GM12874 (cell line): ENCODE measurements at regions not wholly inside any gene's neighbourhood (a gene's known extent, or its start where the extent isn't known, plus 50 kb on each side); places are given as distances from the start of the nearest gene placed in this dataset.

Experiments used
- TF ChIP-seq, protein P1 (sequence below): IDR thresholded peaks from 2 replicates; pipeline ENCODE4 v1.5.1; 2011; ENCODE audit warnings: low read depth, mild to moderate bottlenecking, control low read depth, low read length, moderate library complexity; ENCODE audit not compliant: insufficient read depth

DNA sequence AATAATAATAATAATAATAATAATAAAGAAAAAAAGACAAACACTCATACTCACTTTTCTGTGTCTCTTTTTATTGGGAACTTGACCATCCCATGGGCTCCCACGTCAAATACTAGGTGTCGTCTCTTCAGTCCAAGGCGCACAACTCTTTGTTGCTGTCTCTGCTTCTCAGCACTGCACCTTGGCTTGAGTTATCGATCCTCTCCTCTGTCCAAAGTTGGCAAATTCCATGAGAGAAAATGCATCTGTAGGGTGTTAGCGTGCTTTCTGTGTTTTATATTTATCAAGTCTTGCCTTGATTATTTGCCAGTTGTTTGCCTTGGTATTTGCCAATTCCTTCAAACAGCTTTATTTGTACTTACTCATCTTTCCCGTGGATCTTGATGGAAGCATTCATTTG is 653.7 kb downstream of the CDH18 start:
- TF ChIP-seq, protein P1, sequence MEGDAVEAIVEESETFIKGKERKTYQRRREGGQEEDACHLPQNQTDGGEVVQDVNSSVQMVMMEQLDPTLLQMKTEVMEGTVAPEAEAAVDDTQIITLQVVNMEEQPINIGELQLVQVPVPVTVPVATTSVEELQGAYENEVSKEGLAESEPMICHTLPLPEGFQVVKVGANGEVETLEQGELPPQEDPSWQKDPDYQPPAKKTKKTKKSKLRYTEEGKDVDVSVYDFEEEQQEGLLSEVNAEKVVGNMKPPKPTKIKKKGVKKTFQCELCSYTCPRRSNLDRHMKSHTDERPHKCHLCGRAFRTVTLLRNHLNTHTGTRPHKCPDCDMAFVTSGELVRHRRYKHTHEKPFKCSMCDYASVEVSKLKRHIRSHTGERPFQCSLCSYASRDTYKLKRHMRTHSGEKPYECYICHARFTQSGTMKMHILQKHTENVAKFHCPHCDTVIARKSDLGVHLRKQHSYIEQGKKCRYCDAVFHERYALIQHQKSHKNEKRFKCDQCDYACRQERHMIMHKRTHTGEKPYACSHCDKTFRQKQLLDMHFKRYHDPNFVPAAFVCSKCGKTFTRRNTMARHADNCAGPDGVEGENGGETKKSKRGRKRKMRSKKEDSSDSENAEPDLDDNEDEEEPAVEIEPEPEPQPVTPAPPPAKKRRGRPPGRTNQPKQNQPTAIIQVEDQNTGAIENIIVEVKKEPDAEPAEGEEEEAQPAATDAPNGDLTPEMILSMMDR = no peak

DNA sequence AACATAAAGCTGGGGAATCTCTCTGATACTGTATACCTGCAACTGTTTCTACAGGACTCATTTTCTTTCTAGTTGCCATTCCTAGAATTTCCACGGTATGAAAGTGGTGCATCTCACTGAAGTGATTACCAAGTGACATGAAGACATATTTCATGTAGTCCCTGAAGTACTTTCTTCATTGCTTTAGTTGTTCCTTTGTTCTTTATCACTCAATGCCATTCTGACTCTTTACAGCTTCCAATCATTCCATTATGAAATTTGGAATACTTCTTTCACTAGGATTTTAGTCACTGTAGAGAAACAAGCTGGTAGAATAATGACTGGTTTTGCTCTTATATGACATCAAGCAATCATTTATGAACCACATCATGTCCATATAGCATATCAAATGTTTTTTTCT is 645.1 kb downstream of the CDH18 start:
- TF ChIP-seq, protein P1 = no peak

DNA sequence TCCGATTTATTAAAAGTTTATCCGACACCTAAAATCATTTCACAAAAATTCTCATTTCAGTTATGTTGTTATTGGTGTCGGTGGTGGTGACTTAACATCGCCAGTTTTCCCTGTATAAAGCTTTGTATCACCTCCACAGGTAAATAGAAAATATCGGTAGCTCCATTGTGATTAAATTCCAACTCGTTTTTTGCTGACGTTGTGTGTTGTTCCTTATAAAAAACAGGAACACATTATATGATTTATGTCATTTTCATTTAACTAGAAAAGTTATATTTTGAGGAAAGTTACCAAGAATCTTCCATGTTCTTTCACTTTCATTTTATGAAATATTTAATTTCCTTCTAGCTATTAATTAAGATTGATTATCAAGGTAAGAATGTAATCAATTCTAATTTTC is 635.9 kb downstream of the CDH18 start:
- TF ChIP-seq, protein P1 = no peak

DNA sequence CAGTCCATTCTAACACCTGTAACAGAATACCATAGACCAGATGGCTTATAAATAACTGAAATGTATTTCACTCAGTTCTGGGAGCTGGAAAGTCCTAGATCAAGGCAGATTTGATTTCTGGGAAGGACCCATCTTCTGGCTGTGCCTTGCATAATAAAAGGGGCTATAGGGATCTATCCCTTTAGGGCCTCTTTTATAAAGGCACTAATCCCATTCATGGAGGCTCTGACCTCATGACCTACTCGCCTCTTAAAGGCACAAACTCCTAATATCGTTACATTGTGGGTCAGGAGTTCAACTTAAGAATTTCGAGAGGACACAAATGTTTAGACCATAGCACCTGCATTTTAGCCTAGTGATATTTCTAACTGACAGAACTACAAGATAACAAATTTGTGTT is 619.0 kb downstream of the CDH18 start:
- TF ChIP-seq, protein P1 = no peak

DNA sequence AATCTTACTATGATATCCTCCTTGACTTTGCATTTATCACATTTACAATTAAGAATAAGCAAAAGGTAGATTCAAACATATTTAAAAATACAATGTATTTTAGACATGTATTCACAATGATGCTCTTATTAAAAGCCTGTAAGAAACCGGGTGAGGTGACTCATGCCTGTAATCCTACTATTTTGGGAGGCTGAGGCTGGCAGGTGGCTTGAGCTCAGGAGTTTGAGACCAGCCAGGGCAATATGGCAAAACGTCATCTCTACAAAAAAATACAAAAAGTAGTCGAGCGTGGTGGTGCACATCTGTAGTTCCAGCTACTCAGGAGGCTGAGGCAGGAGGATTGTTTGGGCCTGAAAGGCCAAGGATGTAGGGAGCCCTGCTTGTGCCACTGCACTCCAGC is 618.4 kb downstream of the CDH18 start:
- TF ChIP-seq, protein P1 = no peak

DNA sequence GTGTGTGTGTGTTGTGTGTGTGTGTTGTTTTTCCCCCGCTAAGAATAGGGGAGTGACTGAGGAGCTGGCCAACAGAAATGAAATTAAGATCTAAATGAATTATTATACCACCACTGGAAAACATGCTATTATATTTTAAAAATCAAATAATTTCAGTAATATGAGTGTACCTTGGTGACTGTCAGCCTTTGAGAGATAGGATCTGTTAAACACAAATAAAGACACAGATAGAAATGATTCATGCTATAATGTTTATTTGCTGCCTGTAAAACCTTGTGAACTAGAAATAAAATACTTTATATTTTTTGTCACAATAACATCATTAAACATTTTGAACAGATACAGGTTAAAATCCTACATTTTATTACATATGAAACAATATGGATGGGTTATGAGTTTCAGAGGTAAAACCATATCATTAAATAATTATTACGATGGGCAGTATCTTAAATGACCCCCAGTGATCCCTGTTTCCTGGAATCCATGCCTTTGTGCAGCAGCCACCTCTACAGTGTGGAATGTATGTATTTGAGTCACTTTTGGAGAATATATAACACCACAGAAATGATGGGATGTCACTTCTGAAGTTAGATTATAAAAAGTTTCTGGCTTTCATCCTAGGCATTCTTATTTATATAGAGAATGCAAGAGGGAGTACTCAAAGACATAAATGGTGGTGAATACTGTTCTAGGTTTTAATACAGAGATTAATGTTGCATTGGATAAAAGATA is 617.2 kb downstream of the CDH18 start:
- TF ChIP-seq, protein P1 = no peak

DNA sequence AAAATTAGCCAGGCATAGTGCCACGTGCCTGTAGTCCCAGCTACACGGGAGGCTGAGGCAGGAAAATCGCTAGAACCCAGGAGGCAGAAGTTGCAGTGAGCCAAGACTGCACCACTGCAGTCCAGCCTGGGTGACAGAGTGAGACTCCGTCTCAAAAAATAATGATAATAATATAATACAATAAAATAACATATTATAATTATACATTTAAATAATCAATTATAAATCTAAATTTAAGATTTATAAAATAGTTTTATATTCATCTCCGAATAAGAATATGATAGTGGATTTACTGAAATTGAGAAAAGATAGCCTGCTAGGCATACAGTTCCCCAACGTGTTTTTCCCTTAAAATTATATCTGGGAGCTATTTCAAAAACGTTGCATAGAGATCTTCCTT is 599.6 kb downstream of the CDH18 start:
- TF ChIP-seq, protein P1 = no peak

DNA sequence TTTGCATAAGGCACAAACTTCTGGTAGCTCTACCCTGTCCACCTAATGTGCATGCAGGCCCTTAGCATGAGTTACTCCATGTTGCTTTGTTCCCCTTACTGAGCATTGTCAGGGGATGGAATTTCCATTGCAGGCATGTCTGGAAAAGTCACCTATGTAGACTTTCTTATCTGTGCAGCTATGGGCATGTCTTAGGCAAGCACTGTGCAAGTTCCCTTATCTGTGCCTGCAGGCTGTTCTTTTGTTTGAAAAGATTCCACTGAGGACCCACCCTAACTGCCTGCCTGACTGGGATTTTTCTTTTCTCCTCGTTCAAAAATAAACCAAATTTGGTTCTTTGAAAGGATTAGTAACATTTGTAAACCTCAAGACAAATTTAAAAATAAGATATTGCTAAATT is 587.0 kb downstream of the CDH18 start:
- TF ChIP-seq, protein P1 = no peak
